GM19324 (cell line): ENCODE measurements at regions not wholly inside any gene's neighbourhood (a gene's known extent, or its start where the extent isn't known, plus 50 kb on each side); places are given as distances from the start of the nearest gene placed in this dataset.
"Not testable (repeated sequence)": the region's sequence is repeated elsewhere in the genome, so short reads cannot be mapped to it uniquely, and the experiment has no call there.

Experiments used
- ATAC-seq: cut with Tn5 transposase; IDR thresholded peaks from one replicate; pipeline ENCODE4 v1.9.1; 2021; ENCODE audit warnings: mild to moderate bottlenecking, moderate library complexity; ENCODE audit not compliant: unreplicated experiment, low FRiP score

DNA sequence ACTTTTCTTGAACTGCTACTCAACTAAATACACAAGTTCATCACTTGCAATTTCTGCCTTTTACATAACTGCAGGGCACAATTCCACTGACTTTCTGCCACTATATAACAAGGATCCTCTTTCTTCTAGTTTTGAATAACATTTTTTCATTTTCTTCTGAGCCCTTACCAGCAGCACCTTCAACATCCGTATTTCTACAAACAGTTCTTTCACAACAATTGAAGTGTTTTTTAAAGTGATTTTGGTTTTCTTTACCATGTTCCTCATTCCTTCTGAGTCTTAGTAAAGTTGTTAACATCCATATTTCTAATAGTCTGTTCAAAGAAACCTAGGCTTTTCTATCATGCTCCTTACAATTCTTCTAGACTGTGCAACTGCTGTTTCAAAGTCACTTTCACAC, 127.2 kb upstream of the PITX1 start:
- no peak for ATAC-seq

GRCh38 chr5:135160036-135160675, 126.1 kb upstream of the PITX1 start:
- no peak for ATAC-seq

DNA sequence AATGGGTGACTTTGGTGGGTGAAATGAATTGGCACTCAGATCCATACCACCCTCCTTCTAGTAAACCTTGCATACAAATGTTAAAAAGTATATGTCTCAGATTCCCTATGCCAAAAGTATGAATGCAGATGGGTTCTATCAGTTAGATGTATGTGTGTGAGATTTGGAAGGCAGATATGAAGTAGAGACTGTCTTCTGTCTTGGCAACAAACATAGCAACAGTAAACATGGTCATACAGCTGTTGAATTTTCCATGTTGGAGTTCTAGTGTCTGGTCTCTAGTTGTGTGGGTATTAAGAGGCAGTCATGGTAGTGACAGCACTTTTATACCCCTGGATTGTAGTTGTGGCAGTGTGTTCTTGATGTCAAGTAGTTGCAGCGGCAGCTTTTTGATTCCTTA, 125.6 kb upstream of the PITX1 start:
- ATAC-seq = no peak

- no peak for ATAC-seq
Measured at GRCh38 chr5:135158982-135159381, 125.0 kb upstream of the PITX1 start.

- no peak for ATAC-seq
Measured at GRCh38 chr5:135158314-135158697, 124.3 kb upstream of the PITX1 start.

DNA sequence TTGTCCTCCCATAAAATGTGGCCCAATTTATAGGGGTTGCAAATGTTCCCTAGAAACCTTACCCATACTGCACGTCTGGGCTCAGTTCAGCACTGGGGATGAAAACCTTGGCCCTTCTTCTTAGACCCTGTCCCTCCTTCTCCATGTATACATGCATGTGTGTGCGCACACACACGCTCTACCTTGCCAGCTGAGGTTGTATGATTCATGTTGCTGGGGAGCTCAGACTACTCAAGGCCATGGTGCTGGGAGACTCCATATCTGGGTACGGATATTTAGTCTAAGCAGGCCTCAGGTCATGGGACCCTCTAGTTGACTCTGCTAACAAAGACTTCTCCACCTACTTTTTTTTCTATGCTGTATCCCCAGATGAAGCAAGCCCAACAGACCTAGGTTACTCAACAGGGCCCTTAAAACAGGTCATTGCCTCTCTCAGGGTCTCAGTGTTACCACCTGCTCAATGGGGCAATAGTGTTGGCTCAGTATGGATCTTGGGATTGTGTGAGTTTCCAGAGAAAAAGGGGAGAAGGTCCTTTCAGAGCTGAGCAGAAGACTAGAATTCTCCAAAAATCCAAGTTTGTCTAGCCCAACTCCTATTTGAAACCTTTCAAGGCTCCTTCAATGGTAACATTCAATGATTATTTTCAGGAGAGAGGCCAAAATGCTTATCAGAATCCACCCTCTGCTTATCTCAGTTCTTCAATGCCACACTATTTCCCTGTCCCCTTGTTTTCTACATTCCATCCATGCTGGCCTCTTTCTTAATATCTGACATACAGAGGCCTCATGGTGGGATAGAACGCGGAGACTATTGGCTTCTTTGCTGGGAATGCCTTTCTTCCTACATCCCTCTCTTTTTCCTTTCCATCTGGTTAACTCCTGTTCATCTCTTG, 123.6 kb upstream of the PITX1 start:
- ATAC-seq = no peak

DNA sequence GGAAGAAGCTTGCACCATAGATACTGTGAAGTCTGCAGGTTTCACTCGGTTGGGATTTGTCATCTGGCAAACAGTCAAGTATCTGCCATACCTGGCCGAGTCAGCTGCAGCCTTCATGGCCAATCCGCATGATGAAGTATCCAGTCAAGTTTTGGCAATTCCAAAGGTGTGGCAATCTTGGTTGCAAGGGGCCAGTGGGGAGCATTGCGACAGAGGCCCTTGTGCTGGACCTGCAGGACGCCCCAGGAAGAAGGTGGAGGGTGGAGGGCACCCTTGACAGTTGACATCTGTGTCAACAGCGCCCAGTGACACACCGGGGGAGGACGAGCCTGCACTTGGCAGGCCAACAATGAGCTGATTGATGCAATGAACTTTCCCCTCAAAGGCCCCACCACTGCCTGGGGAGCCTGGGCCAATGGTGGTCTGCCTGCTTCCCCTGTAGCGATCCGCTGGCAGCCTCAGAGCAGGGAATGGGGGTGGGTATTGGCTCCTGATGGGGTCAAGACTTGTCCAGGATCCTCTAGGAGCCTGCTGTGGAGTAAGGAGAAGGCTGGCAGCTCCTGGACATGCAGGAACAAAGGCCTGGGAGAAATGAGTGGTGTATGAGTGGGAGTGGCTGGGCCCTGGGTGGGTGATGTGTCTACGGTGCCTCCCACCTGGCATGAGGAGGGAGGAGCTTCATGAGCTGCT, 122.8 kb upstream of the PITX1 start:
- ATAC-seq = no peak

GRCh38 chr5:135156337-135156714, 122.3 kb upstream of the PITX1 start:
- no peak for ATAC-seq

DNA sequence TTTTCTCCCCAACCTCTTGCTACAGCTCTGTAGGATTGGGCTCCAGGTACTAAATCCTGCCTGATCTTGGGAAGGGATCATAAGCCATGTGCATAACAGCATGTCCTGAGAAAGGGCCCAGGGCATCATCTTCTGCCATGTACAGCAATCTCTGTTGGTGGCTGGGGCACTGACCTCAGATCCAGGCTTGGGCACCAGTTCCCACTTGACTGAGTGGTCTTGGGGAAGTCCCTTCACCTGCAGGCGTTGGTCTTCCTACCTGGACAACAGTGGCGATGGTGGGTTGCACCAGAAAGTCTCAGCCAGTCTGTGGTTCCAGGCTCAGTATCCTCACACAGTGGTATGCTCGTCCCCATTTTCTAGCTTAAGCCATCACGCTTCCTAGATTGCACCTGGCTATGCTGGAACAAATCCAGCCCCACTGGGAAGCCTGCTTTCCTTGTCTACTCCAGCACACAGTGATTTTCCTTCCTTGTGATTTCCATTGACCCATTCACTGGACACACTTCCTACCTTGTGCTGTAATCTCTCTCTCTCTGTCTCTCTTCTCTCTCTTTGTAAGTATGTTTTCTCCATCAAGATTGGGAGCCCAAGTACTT, 121.7 kb upstream of the PITX1 start:
- no peak for ATAC-seq

- ATAC-seq = no peak
Measured at GRCh38 chr5:135154961-135155360, 120.9 kb upstream of the PITX1 start.

DNA sequence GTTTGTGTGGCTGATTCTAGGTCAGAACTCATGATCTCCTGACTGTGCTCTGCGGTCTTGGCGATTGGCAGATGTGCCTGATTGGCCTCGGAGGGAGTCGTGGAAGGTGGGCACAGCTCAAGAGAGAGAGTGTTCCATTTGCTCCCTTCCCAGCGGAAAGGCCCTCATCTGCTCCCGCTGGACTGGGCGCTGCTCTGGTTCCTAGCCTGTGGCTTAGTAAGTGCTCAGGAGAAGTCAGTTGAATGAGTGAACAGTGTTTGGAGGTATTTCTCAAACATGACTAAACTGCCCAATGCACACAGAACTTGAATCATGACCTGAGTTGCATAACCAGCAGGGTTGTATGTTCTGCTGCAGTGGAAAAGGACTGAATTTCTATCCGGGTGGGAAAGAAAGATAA, 120.2 kb upstream of the PITX1 start:
- no peak for ATAC-seq

DNA sequence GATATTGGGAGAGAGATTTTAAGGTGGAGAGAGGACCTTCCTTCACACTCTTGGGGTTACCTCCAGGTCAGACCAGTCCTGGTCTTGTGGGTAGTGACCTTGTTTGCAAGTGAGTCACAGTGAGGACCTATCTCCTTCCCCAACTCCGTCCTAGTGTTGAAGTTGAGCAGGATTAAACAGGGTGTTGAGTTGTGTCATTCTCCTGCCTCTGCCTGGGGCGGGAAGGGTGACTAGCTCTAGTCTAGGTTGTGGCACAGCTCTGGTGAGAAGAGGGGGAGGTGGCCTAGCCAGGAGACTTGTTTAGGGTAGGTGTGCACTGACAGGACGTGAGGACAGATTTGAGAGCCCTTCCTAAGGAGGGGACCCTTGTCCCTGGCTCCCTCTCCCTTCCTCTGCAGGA, 119.6 kb upstream of the PITX1 start:
- no peak for ATAC-seq

DNA sequence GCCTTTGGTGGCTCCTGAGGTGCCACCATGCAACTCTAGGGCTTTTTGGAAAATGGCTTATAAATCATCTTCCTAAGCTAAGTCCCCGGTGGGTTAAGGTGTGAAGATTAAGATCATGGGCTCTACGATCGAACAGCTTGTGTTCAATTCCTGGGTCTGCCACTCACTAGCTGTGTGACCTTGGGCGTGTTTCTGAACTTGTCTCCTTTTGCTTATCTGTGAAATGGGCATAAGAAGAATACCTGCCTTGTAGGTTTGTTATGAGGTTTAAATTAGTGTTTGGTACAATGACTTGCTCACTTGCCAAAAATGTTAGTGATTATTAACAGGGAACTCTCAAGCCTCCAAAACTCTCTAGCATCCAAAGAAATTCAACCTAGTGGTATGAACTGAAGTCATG, 119.2 kb upstream of the PITX1 start:
- ATAC-seq = no peak

- ATAC-seq = not testable (repeated sequence)
Measured at GRCh38 chr5:135151660-135152059, 117.6 kb upstream of the PITX1 start.

GRCh38 chr5:135151256-135151655, 117.2 kb upstream of the PITX1 start:
- no peak for ATAC-seq

GRCh38 chr5:135150767-135151166, 116.7 kb upstream of the PITX1 start:
- ATAC-seq = no peak

GRCh38 chr5:135149956-135150723, 116.1 kb upstream of the PITX1 start:
- ATAC-seq = no peak

GRCh38 chr5:135149229-135149955, 115.4 kb upstream of the PITX1 start:
- no peak for ATAC-seq

- no peak for ATAC-seq
Measured at GRCh38 chr5:135147294-135148090, 113.5 kb upstream of the PITX1 start.
